ENCODE measurements at regions not wholly inside any gene's neighbourhood (a gene's known extent, or its start where the extent isn't known, plus 50 kb on each side); places are given as distances from the start of the nearest gene placed in this dataset.
A peak's percentile ranks its signal among the peaks of the same experiment; 100 is the strongest.

DNA sequence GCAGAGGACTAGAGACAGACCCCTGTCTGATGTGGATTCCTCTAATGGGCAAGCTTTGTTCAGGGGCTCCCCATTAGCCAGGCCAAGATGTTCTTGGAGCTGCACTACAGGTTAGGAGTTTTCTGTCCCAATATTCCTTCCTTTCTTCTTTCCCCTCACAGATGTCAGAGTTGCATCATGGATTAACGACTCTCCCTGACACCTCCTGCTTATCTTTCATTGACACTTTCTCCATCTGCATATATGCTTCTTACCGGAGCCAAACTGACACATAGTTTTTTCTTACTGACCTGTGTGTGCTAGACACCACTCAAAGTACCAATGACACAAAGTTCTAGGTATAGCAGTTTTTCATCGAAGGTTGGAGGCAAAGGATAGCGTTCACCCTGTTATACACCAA lies 228.6 kb upstream of the HCCS start:
- H2AFZ ChIP-seq (ENCODE audit: low read length) = no peak overlapping the region
- no peaks in the 10 kb centered on the region for H4K20me1 ChIP-seq (ENCODE audit: insufficient read depth, low read length)
- no peak overlapping the region for H3K4me3 ChIP-seq (ENCODE audit: insufficient read depth, low read length)
- TF ChIP-seq, protein P1, sequence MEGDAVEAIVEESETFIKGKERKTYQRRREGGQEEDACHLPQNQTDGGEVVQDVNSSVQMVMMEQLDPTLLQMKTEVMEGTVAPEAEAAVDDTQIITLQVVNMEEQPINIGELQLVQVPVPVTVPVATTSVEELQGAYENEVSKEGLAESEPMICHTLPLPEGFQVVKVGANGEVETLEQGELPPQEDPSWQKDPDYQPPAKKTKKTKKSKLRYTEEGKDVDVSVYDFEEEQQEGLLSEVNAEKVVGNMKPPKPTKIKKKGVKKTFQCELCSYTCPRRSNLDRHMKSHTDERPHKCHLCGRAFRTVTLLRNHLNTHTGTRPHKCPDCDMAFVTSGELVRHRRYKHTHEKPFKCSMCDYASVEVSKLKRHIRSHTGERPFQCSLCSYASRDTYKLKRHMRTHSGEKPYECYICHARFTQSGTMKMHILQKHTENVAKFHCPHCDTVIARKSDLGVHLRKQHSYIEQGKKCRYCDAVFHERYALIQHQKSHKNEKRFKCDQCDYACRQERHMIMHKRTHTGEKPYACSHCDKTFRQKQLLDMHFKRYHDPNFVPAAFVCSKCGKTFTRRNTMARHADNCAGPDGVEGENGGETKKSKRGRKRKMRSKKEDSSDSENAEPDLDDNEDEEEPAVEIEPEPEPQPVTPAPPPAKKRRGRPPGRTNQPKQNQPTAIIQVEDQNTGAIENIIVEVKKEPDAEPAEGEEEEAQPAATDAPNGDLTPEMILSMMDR (IDR thresholded peaks at IDR 0.05; ENCODE audit: extremely low read depth, low read depth, low read length) = no peak
- no peaks in the 10 kb centered on the region for H3K9me3 ChIP-seq (ENCODE audit: low read depth, low read length)
- no peaks in the 10 kb centered on the region for H3K27me3 ChIP-seq (ENCODE audit: insufficient read depth, low read length)
- peaks cover 3% of the 10 kb centered on the region for H3K4me1 ChIP-seq (ENCODE audit: insufficient read depth, low read length)
- no peak overlapping the region for H3K4me2 ChIP-seq (ENCODE audit: insufficient read depth, low read length)
- no peak for DNase-seq (ENCODE audit: insufficient read length, low spot score, missing footprints)
- H3K27ac ChIP-seq (ENCODE audit: low read depth, low read length) = no peak overlapping the region
- H3K79me2 ChIP-seq (ENCODE audit: insufficient read depth, low read length) = no peaks in the 10 kb centered on the region
- H3K36me3 ChIP-seq (ENCODE audit: insufficient read depth, low read length) = no peaks in the 10 kb centered on the region

DNA sequence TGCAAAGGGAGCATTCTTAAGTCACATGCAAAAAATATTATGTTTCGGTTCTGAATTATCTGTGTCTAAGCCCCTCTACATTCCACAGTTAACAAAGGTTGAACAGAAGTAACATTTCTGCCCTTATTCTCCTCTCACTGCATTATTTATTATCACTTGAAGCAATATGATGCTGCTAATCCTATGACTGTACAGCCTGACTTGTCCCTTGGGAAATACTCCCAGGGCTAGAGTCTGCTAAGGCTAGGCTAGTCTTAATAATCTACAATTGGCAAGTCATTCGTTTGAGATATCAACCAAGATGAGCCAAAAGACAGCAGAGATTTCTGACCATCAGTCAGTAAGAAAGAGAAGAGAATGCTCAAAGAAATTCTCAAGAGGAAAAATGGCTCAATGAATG lies 226.9 kb upstream of the HCCS start:
- DNase-seq (ENCODE audit: insufficient read length, low spot score, missing footprints) = peak; percentile 57
- peaks cover 3% of the 10 kb centered on the region for H3K4me1 ChIP-seq (ENCODE audit: insufficient read depth, low read length)
- no peaks in the 10 kb centered on the region for H3K79me2 ChIP-seq (ENCODE audit: insufficient read depth, low read length)
- TF ChIP-seq, protein P1 (IDR thresholded peaks at IDR 0.05; ENCODE audit: extremely low read depth, low read depth, low read length) = no peak
- no peaks in the 10 kb centered on the region for H3K9me3 ChIP-seq (ENCODE audit: low read depth, low read length)
- no peak overlapping the region for H3K27ac ChIP-seq (ENCODE audit: low read depth, low read length)
- H3K27me3 ChIP-seq (ENCODE audit: insufficient read depth, low read length) = no peaks in the 10 kb centered on the region
- no peak overlapping the region for H2AFZ ChIP-seq (ENCODE audit: low read length)
- no peak overlapping the region for H3K4me3 ChIP-seq (ENCODE audit: insufficient read depth, low read length)
- no peaks in the 10 kb centered on the region for H3K36me3 ChIP-seq (ENCODE audit: insufficient read depth, low read length)
- no peaks in the 10 kb centered on the region for H4K20me1 ChIP-seq (ENCODE audit: insufficient read depth, low read length)
- H3K4me2 ChIP-seq (ENCODE audit: insufficient read depth, low read length) = no peak overlapping the region

DNA sequence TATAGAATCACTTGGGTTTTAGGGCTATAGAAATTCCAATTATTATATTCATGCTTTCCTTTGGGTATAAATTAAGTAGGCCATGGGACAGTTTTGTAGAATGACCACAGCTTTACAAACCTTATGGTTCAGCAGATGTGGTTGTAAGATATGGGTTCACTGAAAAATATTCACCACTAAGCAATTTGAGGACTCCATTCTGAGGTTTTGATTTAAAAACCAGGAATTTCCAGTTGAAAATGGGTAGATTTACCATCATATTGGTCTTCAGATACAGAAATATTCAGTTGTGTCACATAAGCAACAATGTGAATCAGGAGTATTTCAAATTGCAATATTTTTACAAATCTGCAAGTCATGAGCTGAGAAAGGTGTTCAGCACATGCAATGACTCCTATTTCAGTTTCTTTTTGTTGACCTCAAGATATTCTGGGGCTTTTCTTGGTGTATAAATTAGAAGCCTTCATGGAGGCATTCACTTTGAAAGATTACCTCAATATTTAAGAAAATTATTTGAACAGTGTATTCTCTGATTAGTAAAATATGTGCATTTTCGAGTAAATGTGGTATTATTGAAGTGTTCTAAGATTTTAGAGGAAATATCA lies 218.4 kb upstream of the HCCS start:
- Histone ChIP-seq H3K36me3 (ENCODE audit: insufficient read depth, low read length) (no peaks in the 10 kb centered on the region), H3K79me2 (ENCODE audit: insufficient read depth, low read length) (no peaks in the 10 kb centered on the region), H3K27me3 (ENCODE audit: insufficient read depth, low read length) (no peaks in the 10 kb centered on the region), H4K20me1 (ENCODE audit: insufficient read depth, low read length) (no peaks in the 10 kb centered on the region), H2AFZ (ENCODE audit: low read length) (no peak overlapping the region), H3K4me1 (ENCODE audit: insufficient read depth, low read length) (peaks cover 10% of the 10 kb centered on the region), H3K27ac (ENCODE audit: low read depth, low read length) (peak overlapping the region; percentile 38), H3K4me2 (ENCODE audit: insufficient read depth, low read length) (no peak overlapping the region), H3K9me3 (ENCODE audit: low read depth, low read length) (no peaks in the 10 kb centered on the region), H3K4me3 (ENCODE audit: insufficient read depth, low read length) (no peak overlapping the region)
- DNase-seq (ENCODE audit: insufficient read length, low spot score, missing footprints) = no peak
- TF ChIP-seq, protein P1 (IDR thresholded peaks at IDR 0.05; ENCODE audit: extremely low read depth, low read depth, low read length) = no peak

DNA sequence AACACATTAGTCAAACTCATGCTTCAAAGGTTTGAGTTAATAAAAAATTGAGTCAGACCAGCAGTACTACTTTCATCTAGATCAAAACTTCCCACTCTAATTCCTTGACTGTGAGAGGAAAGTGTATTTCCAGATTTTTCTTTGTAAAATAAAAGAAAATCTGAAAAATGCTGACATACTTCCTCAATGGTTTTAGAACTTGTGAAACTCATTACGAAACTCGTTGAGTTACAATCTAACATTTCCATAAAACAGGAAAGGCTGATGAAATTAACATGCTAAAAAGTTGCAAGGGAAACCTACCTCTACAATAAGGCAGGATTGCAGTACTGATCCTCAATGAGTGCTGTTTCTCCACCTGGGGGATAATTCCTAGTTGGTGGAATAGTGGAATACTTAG lies 217.8 kb upstream of the HCCS start:
- TF ChIP-seq, protein P1 (IDR thresholded peaks at IDR 0.05; ENCODE audit: extremely low read depth, low read depth, low read length) = no peak
- H3K27ac ChIP-seq (ENCODE audit: low read depth, low read length) = peak overlapping the region; percentile 38

More for the DNA sequence above, 217.8 kb upstream of the HCCS start:
- no peaks in the 10 kb centered on the region for H3K27me3 ChIP-seq (ENCODE audit: insufficient read depth, low read length)
- no peaks in the 10 kb centered on the region for H3K79me2 ChIP-seq (ENCODE audit: insufficient read depth, low read length)
- H2AFZ ChIP-seq (ENCODE audit: low read length) = no peak overlapping the region
- H3K9me3 ChIP-seq (ENCODE audit: low read depth, low read length) = no peaks in the 10 kb centered on the region
- no peaks in the 10 kb centered on the region for H4K20me1 ChIP-seq (ENCODE audit: insufficient read depth, low read length)
- no peaks in the 10 kb centered on the region for H3K36me3 ChIP-seq (ENCODE audit: insufficient read depth, low read length)
- H3K4me2 ChIP-seq (ENCODE audit: insufficient read depth, low read length) = no peak overlapping the region
- H3K4me3 ChIP-seq (ENCODE audit: insufficient read depth, low read length) = no peak overlapping the region
- no peak for DNase-seq (ENCODE audit: insufficient read length, low spot score, missing footprints)
- H3K4me1 ChIP-seq (ENCODE audit: insufficient read depth, low read length) = peaks cover 10% of the 10 kb centered on the region
